Neural cell (in vitro differentiated cells): ENCODE measurements at regions not wholly inside any gene's neighbourhood (a gene's known extent, or its start where the extent isn't known, plus 50 kb on each side); places are given as distances from the start of the nearest gene placed in this dataset.

Experiments
- H2AFZ ChIP-seq: fragments of 200-600, 300-800 bp; sonication (generic), shearing (Covaris generic); 2 replicates; pipeline ENCODE4 v1.6.0; 2014; ENCODE audit warnings: low read depth, mild to moderate bottlenecking, antibody characterized with exemption, low read length, moderate library complexity
- H3F3A ChIP-seq: fragments of 200-600 bp; shearing (Covaris generic); 2 replicates; pipeline ENCODE4 v1.6.1; 2016; ENCODE audit warnings: mild to moderate bottlenecking, moderate library complexity, mixed read lengths, antibody characterized with exemption, low read length; ENCODE audit not compliant: insufficient read depth, poor library complexity, severe bottlenecking
- H3K27ac ChIP-seq: fragments of 200-600, 300-800 bp; sonication (generic), shearing (Covaris generic); 2 replicates; pipeline ENCODE4 v1.5.1; 2014; ENCODE audit warnings: mild to moderate bottlenecking, low read length, moderate library complexity
- H3K27me3 ChIP-seq: fragments of 300-800, 200-600 bp; sonication (generic), shearing (Covaris generic); 2 replicates; pipeline ENCODE4 v1.6.0; 2014; ENCODE audit warnings: mild to moderate bottlenecking, low read depth, low read length, moderate library complexity; ENCODE audit not compliant: insufficient read depth
- H3K36me3 ChIP-seq: fragments of 300-800, 200-600 bp; sonication (generic), shearing (Covaris generic); 2 replicates; pipeline ENCODE4 v1.5.1; 2014; ENCODE audit warnings: mild to moderate bottlenecking, antibody characterized with exemption, low read length, moderate library complexity; ENCODE audit not compliant: insufficient read depth
- H3K4me2 ChIP-seq: fragments of 300-800, 200-600 bp; sonication (generic), shearing (Covaris generic); 2 replicates; pipeline ENCODE4 v1.6.0; 2014; ENCODE audit warnings: mild to moderate bottlenecking, low read length
- H3K4me3 ChIP-seq: fragments of 300-800, 200-600 bp; sonication (generic), shearing (Covaris generic); 2 replicates; pipeline ENCODE4 v1.5.1; 2014; ENCODE audit warnings: mild to moderate bottlenecking, low read length, moderate library complexity
- H3K79me2 ChIP-seq: fragments of 200-600 bp; shearing (Covaris generic); replicated peaks from 2 replicates; pipeline ENCODE4 v1.6.0; 2014; ENCODE audit warnings: mild to moderate bottlenecking, low read length, moderate library complexity; ENCODE audit not compliant: insufficient read depth
- H3K9ac ChIP-seq: fragments of 300-800, 200-600 bp; sonication (generic), shearing (Covaris generic); 2 replicates; pipeline ENCODE4 v1.6.1; 2016; ENCODE audit warnings: mild to moderate bottlenecking, low read length, mixed read lengths
- H3K9me2 ChIP-seq: fragments of 200-600 bp; shearing (Covaris generic); 2 replicates; pipeline ENCODE4 v1.6.1; 2016; ENCODE audit warnings: mild to moderate bottlenecking, low read length, mixed read lengths; ENCODE audit not compliant: insufficient read depth
- H3K9me3 ChIP-seq: fragments of 200-600, 300-800 bp; sonication (generic), shearing (Covaris generic); 2 replicates; pipeline ENCODE4 v1.6.1; 2016; ENCODE audit warnings: mild to moderate bottlenecking, mixed run types, low read length, moderate library complexity, mixed read lengths
- H4K20me1 ChIP-seq: fragments of 200-600 bp; shearing (Covaris generic); 2 replicates; pipeline ENCODE4 v1.6.1; 2016; ENCODE audit warnings: mild to moderate bottlenecking, mixed run types; ENCODE audit not compliant: insufficient read depth
- CTCF ChIP-seq: fragments of 450-650 bp; IDR thresholded peaks from 2 replicates; pipeline ENCODE4 v1.5.1; 2014; ENCODE audit warnings: antibody characterized with exemption, mild to moderate bottlenecking, moderate library complexity; ENCODE audit not compliant: poor library complexity, severe bottlenecking
- EP300 ChIP-seq: fragments of 450-650 bp; conservative IDR thresholded peaks from 2 replicates; pipeline ENCODE4 v1.6.1; 2014; ENCODE audit warnings: antibody characterized with exemption, mild to moderate bottlenecking, moderate library complexity; ENCODE audit not compliant: poor library complexity, severe bottlenecking
- EZH2 ChIP-seq: fragments of 200-600, 300-800 bp; shearing (Covaris generic), sonication (generic); IDR thresholded peaks from 2 replicates; pipeline ENCODE4 v1.6.1; 2014; ENCODE audit warnings: antibody characterized with exemption, low read length, borderline replicate concordance, mild to moderate bottlenecking; ENCODE audit not compliant: insufficient read depth, poor library complexity, severe bottlenecking
- MXI1 ChIP-seq: fragments of 450-650 bp; conservative IDR thresholded peaks from 2 replicates; pipeline ENCODE4 v1.6.1; 2014; ENCODE audit warnings: antibody characterized with exemption, mild to moderate bottlenecking; ENCODE audit not compliant: poor library complexity, severe bottlenecking
- POLR2AphosphoS5 ChIP-seq: IDR thresholded peaks from 2 replicates; pipeline ENCODE4 v1.6.1; 2012
- RAD21 ChIP-seq: fragments of 450-650 bp; conservative IDR thresholded peaks from 2 replicates; pipeline ENCODE4 v1.6.1; 2014; ENCODE audit warnings: antibody characterized with exemption, mild to moderate bottlenecking, moderate library complexity
- REST ChIP-seq: IDR thresholded peaks from 2 replicates; pipeline ENCODE4 v1.6.1; 2012; ENCODE audit warnings: borderline replicate concordance
- SMC3 ChIP-seq: fragments of 450-650 bp; conservative IDR thresholded peaks from 2 replicates; pipeline ENCODE4 v1.6.1; 2014; ENCODE audit warnings: antibody characterized with exemption, mild to moderate bottlenecking, moderate library complexity; ENCODE audit not compliant: poor library complexity
- TAF1 ChIP-seq: IDR thresholded peaks from 2 replicates; pipeline ENCODE4 v1.6.1; 2012; ENCODE audit warnings: low read depth

- TF ChIP-seq TAF1 (no peak), POLR2AphosphoS5 (no peak), SMC3 (no peak), MXI1 (no peak), EZH2 (no peak), EP300 (no peak), CTCF (no peak), REST (no peak), RAD21 (no peak)
- Histone ChIP-seq H3K9ac (no peak overlapping the region), H4K20me1 (no peaks in the 10 kb centered on the region), H3K36me3 (no peaks in the 10 kb centered on the region), H3K9me3 (no peaks in the 10 kb centered on the region), H3K27ac (no peak overlapping the region), H2AFZ (no peak overlapping the region), H3F3A (no peaks in the 10 kb centered on the region), H3K4me2 (no peak overlapping the region), H3K79me2 (no peaks in the 10 kb centered on the region), H3K4me3 (no peak overlapping the region), H3K27me3 (no peaks in the 10 kb centered on the region), H3K9me2 (no peaks in the 10 kb centered on the region)
Observed at GRCh38 chr4:14856934-14857235, 145.4 kb upstream of the CPEB2 start.

GRCh38 chr4:14857475-14857874 lies 144.8 kb upstream of the CPEB2 start:
- H3K9me2 ChIP-seq: no peaks in the 10 kb centered on the region
- no peak overlapping the region for H3K4me2 ChIP-seq
- no peaks in the 10 kb centered on the region for H3K27me3 ChIP-seq
- no peaks in the 10 kb centered on the region for H3F3A ChIP-seq
- TF ChIP-seq EP300: no peak
- TF ChIP-seq SMC3: no peak
- TF ChIP-seq TAF1: no peak
- TF ChIP-seq CTCF: no peak
- no peak for TF ChIP-seq POLR2AphosphoS5
- no peak for TF ChIP-seq REST
- TF ChIP-seq MXI1: no peak
- TF ChIP-seq EZH2: no peak
- no peak for TF ChIP-seq RAD21
- H3K79me2 ChIP-seq: no peaks in the 10 kb centered on the region
- no peak overlapping the region for H2AFZ ChIP-seq
- H4K20me1 ChIP-seq: no peaks in the 10 kb centered on the region
- no peak overlapping the region for H3K4me3 ChIP-seq
- H3K36me3 ChIP-seq: no peaks in the 10 kb centered on the region
- no peak overlapping the region for H3K9ac ChIP-seq
- H3K27ac ChIP-seq: no peak overlapping the region
- H3K9me3 ChIP-seq: no peaks in the 10 kb centered on the region
